A673 (cell line): ENCODE measurements at regions not wholly inside any gene's neighbourhood (a gene's known extent, or its start where the extent isn't known, plus 50 kb on each side); places are given as distances from the start of the nearest gene placed in this dataset.

ENCODE experiments used
- BruUV-seq: library from RNA; stranded (reverse); fragments of 400-500 nt; replicated peaks from 2 replicates; lab custom pipeline; 2021; lab: Mats Ljungman, UMichigan
- CTCF ChIA-PET: fragments of 300-600 bp; sonication (Branson Sonifier 250); formaldehyde crosslinking; loops from one replicate; lab custom pipeline; 2022; ENCODE audit warnings: antibody characterized with exemption; lab: Charles Lee
- POLR2A ChIA-PET: fragments of 300-600 bp; sonication (Branson Sonifier 250); formaldehyde crosslinking; loops from one replicate; lab custom pipeline; 2022; ENCODE audit warnings: antibody characterized with exemption; ENCODE audit not compliant: low non-redundant PET; lab: Charles Lee
- DNase-seq: peaks from one replicate; pipeline ENCODE4 v3.0.0-alpha.2; 2015; ENCODE audit warnings: low spot score
- H3K27ac ChIP-seq: fragments of 200-600 bp; sonication (generic); 2 replicates; pipeline ENCODE4 v1.5.1; 2016; ENCODE audit warnings: mixed run types, low read depth, mild to moderate bottlenecking, mixed read lengths, antibody characterized with exemption, low read length; ENCODE audit not compliant: poor library complexity, severe bottlenecking
- H3K27me3 ChIP-seq: fragments of 200-600 bp; sonication (generic); replicated peaks from 2 replicates; pipeline ENCODE4 v1.6.1; 2017; ENCODE audit warnings: mixed run types, low read depth, mild to moderate bottlenecking, mixed read lengths, antibody characterized with exemption, low read length; ENCODE audit not compliant: insufficient read depth, poor library complexity
- H3K36me3 ChIP-seq: fragments of 200-600 bp; sonication (generic); 2 replicates; pipeline ENCODE4 v1.6.1; 2016; ENCODE audit warnings: mixed run types, mild to moderate bottlenecking, mixed read lengths, antibody characterized with exemption, low read length; ENCODE audit not compliant: insufficient read depth, poor library complexity, severe bottlenecking
- H3K4me1 ChIP-seq: fragments of 200-600 bp; sonication (generic); 2 replicates; pipeline ENCODE4 v1.6.1; 2017; ENCODE audit warnings: mixed run types, mild to moderate bottlenecking, mixed read lengths, antibody characterized with exemption, low read length; ENCODE audit not compliant: insufficient read depth, poor library complexity, severe bottlenecking
- H3K4me3 ChIP-seq: fragments of 200-600 bp; sonication (generic); 2 replicates; pipeline ENCODE4 v1.5.1; 2016; ENCODE audit warnings: low read depth, mixed run types, mild to moderate bottlenecking, mixed read lengths, low read length; ENCODE audit not compliant: poor library complexity, severe bottlenecking
- H3K9me3 ChIP-seq: fragments of 200-600 bp; sonication (generic); 2 replicates; pipeline ENCODE4 v1.6.1; 2016; ENCODE audit warnings: mixed run types, low read depth, mild to moderate bottlenecking, mixed read lengths, antibody characterized with exemption, low read length; ENCODE audit not compliant: poor library complexity, severe bottlenecking
- CTCF ChIP-seq: fragments of 300-800, 200-600 bp; sonication (generic); conservative IDR thresholded peaks from 2 replicates; pipeline ENCODE4 v1.5.1; 2017; ENCODE audit warnings: low read depth, mild to moderate bottlenecking, antibody characterized with exemption, low read length, moderate library complexity, mixed read lengths
- EZH2 ChIP-seq: fragments of 200-600 bp; sonication (generic); IDR thresholded peaks from 2 replicates; pipeline ENCODE4 v1.6.1; 2017; ENCODE audit warnings: borderline replicate concordance, low read depth, mild to moderate bottlenecking, mixed read lengths, antibody characterized with exemption, low read length; ENCODE audit not compliant: poor library complexity, severe bottlenecking
- intact Hi-C: fragments of 100-400 bp; cut with micrococcal nuclease; formaldehyde crosslinking; loops from one replicate; pipeline ENCODE4 v1.10.0; 2022; ENCODE audit not compliant: unreplicated experiment

DNA sequence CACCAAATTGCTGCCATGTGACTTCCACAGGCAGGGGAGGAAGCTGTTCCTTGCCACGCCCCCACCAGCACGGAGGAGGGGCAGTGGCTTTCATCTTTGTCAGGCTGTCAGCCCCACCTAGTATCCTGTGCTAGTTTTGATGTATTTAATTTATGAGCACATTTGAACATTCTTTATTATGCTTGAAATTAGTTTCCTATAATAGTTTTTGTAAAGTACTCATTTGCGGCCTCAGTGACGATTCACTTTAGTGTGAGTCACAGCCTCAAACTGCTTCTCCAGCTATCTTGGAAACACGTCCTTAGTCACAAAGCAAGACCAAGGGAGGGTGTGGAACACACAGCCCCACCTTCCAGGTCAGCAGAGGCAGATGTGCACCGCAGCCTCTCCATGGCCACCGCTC, 239.9 kb upstream of the ATP10A start:
- intact Hi-C loops, result no loop called here
- no peak for TF ChIP-seq EZH2
- TF ChIP-seq CTCF, result no peak
- ChIA-PET POLR2A (no interaction called here), CTCF (no interaction called here)
- Histone ChIP-seq H3K27ac (no peak overlapping the region), H3K4me3 (no peak overlapping the region), H3K9me3 (peaks cover 42% of the 10 kb centered on the region), H3K36me3 (no peaks in the 10 kb centered on the region), H3K4me1 (no peaks in the 10 kb centered on the region), H3K27me3 (no peaks in the 10 kb centered on the region)
- no peak for DNase-seq
- no TSS peak for BruUV-seq

GRCh38 chr15:26102365-26102764, 239.2 kb upstream of the ATP10A start:
- no peak for TF ChIP-seq EZH2
- TF ChIP-seq CTCF, result no peak

GRCh38 chr15:26101443-26101842, 238.3 kb upstream of the ATP10A start:
- POLR2A ChIA-PET, result no interaction called here
- Histone ChIP-seq H3K9me3 (peaks cover 37% of the 10 kb centered on the region), H3K4me1 (no peaks in the 10 kb centered on the region), H3K27me3 (no peaks in the 10 kb centered on the region), H3K36me3 (no peaks in the 10 kb centered on the region), H3K4me3 (no peak overlapping the region), H3K27ac (no peak overlapping the region)
- no peak for DNase-seq
- CTCF ChIA-PET, result no interaction called here
- TF ChIP-seq CTCF (no peak), EZH2 (no peak)
- BruUV-seq, result no TSS peak
- intact Hi-C loops, result no loop called here

More at GRCh38 chr15:26102365-26102764, 239.2 kb upstream of the ATP10A start:
- Histone ChIP-seq H3K36me3 (no peaks in the 10 kb centered on the region), H3K9me3 (peaks cover 36% of the 10 kb centered on the region), H3K4me3 (no peak overlapping the region), H3K27ac (no peak overlapping the region), H3K4me1 (no peaks in the 10 kb centered on the region), H3K27me3 (no peaks in the 10 kb centered on the region)
- ChIA-PET POLR2A (no interaction called here), CTCF (no interaction called here)
- no TSS peak for BruUV-seq
- DNase-seq, result no peak
- intact Hi-C loops, result no loop called here
